IMR-90 (cell line): ENCODE measurements at regions not wholly inside any gene's neighbourhood (a gene's known extent, or its start where the extent isn't known, plus 50 kb on each side); places are given as distances from the start of the nearest gene placed in this dataset.

ENCODE experiments used
- ATAC-seq: fragments of 200-7000 bp; cut with Tn5 transposase; 2 replicates; pipeline ENCODE4 v1.9.1; 2020; ENCODE audit warnings: low read depth, mild to moderate bottlenecking, moderate library complexity
- BruUV-seq: library from RNA; stranded (reverse); fragments of 400-500 nt; replicated peaks from 2 replicates; lab custom pipeline; 2021; lab: Mats Ljungman, UMichigan
- CTCF ChIA-PET: fragments of 300-600 bp; formaldehyde crosslinking; extraction: SDS; loops from one replicate; lab custom pipeline; 2021; ENCODE audit warnings: antibody characterized with exemption; lab: Yijun Ruan, JAX
- POLR2A ChIA-PET: fragments of 300-600 bp; sonication (Branson Sonifier 250); formaldehyde crosslinking; loops from one replicate; lab custom pipeline; 2022; ENCODE audit warnings: antibody characterized with exemption; ENCODE audit not compliant: unreplicated experiment; lab: Charles Lee
- DNase-seq: peaks from one replicate; pipeline ENCODE4 v3.0.0; 2013
- H2AFZ ChIP-seq: replicated peaks from 2 replicates; pipeline ENCODE3; 2013; ENCODE audit warnings: low read length, mild to moderate bottlenecking; ENCODE audit not compliant: poor library complexity
- H2AK5ac ChIP-seq: 2 replicates; pipeline ENCODE4 v1.6.1; 2013; ENCODE audit warnings: low read depth, low read length, inconsistent platforms
- H2AK9ac ChIP-seq: replicated peaks from 2 replicates; pipeline ENCODE3; 2013; ENCODE audit warnings: mild to moderate bottlenecking, low read depth, low read length, moderate library complexity; ENCODE audit not compliant: poor library complexity
- H2BK120ac ChIP-seq: 2 replicates; pipeline ENCODE4 v1.6.1; 2013; ENCODE audit warnings: low read depth, low read length, inconsistent platforms
- H2BK15ac ChIP-seq: 3 replicates; pipeline ENCODE4 v1.6.1; 2013; ENCODE audit warnings: low read depth, low read length, inconsistent platforms
- H2BK20ac ChIP-seq: 2 replicates; pipeline ENCODE4 v1.6.1; 2013; ENCODE audit warnings: low read depth, mild to moderate bottlenecking, inconsistent platforms, low read length, moderate library complexity
- H2BK5ac ChIP-seq: 2 replicates; pipeline ENCODE4 v1.6.1; 2013; ENCODE audit warnings: mild to moderate bottlenecking, low read depth, low read length, inconsistent platforms; ENCODE audit not compliant: poor library complexity, severe bottlenecking
- H3K14ac ChIP-seq: replicated peaks from 2 replicates; pipeline ENCODE4 v1.6.1; 2013; ENCODE audit warnings: low read depth, low read length, inconsistent platforms
- H3K18ac ChIP-seq: 2 replicates; pipeline ENCODE4 v1.6.1; 2013; ENCODE audit warnings: low read depth, low read length, control low read depth
- H3K23ac ChIP-seq: 2 replicates; pipeline ENCODE4 v1.6.1; 2013; ENCODE audit warnings: low read depth, low read length, inconsistent platforms
- H3K27ac ChIP-seq: 2 replicates; pipeline ENCODE4 v1.5.1; 2013; ENCODE audit warnings: mild to moderate bottlenecking, control low read depth, low read length; ENCODE audit not compliant: insufficient read depth
- H3K27me3 ChIP-seq: 2 replicates; pipeline ENCODE4 v1.6.1; 2013; ENCODE audit warnings: low read length; ENCODE audit not compliant: control insufficient read depth, insufficient read depth
- H3K36me3 ChIP-seq: 2 replicates; pipeline ENCODE4 v1.6.1; 2013; ENCODE audit warnings: low read length, mixed read lengths; ENCODE audit not compliant: control insufficient read depth, insufficient read depth
- H3K4ac ChIP-seq: 2 replicates; pipeline ENCODE4 v1.6.1; 2013; ENCODE audit warnings: low read depth, low read length, inconsistent platforms
- H3K4me1 ChIP-seq: 2 replicates; pipeline ENCODE4 v1.6.1; 2013; ENCODE audit warnings: low read length, mixed read lengths; ENCODE audit not compliant: control insufficient read depth, insufficient read depth
- H3K4me2 ChIP-seq: 2 replicates; pipeline ENCODE4 v1.6.1; 2013; ENCODE audit warnings: low read depth, mild to moderate bottlenecking, control low read depth, low read length, moderate library complexity
- H3K4me3 ChIP-seq: 2 replicates; pipeline ENCODE4 v1.5.1; 2013; ENCODE audit warnings: low read depth, mild to moderate bottlenecking, control low read depth, low read length, moderate library complexity; ENCODE audit not compliant: insufficient read depth
- H3K56ac ChIP-seq: 2 replicates; pipeline ENCODE4 v1.6.1; 2013; ENCODE audit warnings: low read length, inconsistent platforms; ENCODE audit not compliant: insufficient read depth; ENCODE audit errors: extremely low read depth
- H3K79me1 ChIP-seq, 2 experiments: 2 replicates each; pipeline ENCODE4 v1.6.1; 2013; ENCODE audit warnings: low read length in 2 of 2, inconsistent platforms in 1 of 2, low read depth in 1 of 2
- H3K9ac ChIP-seq: 2 replicates; pipeline ENCODE4 v1.6.1; 2013; ENCODE audit warnings: low read depth, low read length, control low read depth
- H3K9me1 ChIP-seq: 2 replicates; pipeline ENCODE4 v1.6.1; 2013; ENCODE audit warnings: low read length, inconsistent platforms; ENCODE audit not compliant: insufficient read depth
- H3K9me3 ChIP-seq: 2 replicates; pipeline ENCODE4 v1.6.1; 2013; ENCODE audit warnings: low read length; ENCODE audit not compliant: control insufficient read depth, insufficient read depth
- H4K20me1 ChIP-seq: 2 replicates; pipeline ENCODE4 v1.6.1; 2013; ENCODE audit warnings: low read length, inconsistent platforms; ENCODE audit not compliant: insufficient read depth
- H4K5ac ChIP-seq: 2 replicates; pipeline ENCODE4 v1.6.1; 2013; ENCODE audit warnings: mild to moderate bottlenecking, low read depth, low read length, control low read depth
- H4K8ac ChIP-seq, 2 experiments: 2 replicates each; pipeline ENCODE4 v1.6.1; 2013; ENCODE audit warnings: low read depth in 2 of 2, low read length in 2 of 2, control low read depth in 1 of 2, inconsistent platforms in 1 of 2
- H4K91ac ChIP-seq: 2 replicates; pipeline ENCODE4 v1.6.1; 2013; ENCODE audit warnings: low read depth, low read length, inconsistent platforms; ENCODE audit not compliant: insufficient read depth
- BHLHE40 ChIP-seq: fragments of 150-350 bp; IDR thresholded peaks from 2 replicates; pipeline ENCODE4 v1.6.1; 2016; ENCODE audit warnings: mild to moderate bottlenecking, low read depth, low read length
- CEBPB ChIP-seq: IDR thresholded peaks from 2 replicates; pipeline ENCODE4 v1.6.1; 2012; ENCODE audit warnings: low read depth, low read length, improper control_type of control experiment
- CTCF ChIP-seq: conservative IDR thresholded peaks from 2 replicates; pipeline ENCODE4 v1.5.1; 2012; ENCODE audit warnings: mild to moderate bottlenecking, low read depth, low read length, improper control_type of control experiment
- FOS ChIP-seq: fragments of 150-350 bp; IDR thresholded peaks from 2 replicates; pipeline ENCODE4 v1.6.1; 2016; ENCODE audit warnings: low read depth, low read length
- MAFK ChIP-seq: IDR thresholded peaks from 2 replicates; pipeline ENCODE4 v1.6.1; 2012; ENCODE audit warnings: low read depth, low read length, improper control_type of control experiment
- NFE2L2 ChIP-seq: fragments of 150-350 bp; IDR thresholded peaks from 2 replicates; pipeline ENCODE4 v1.6.1; 2016; ENCODE audit warnings: low read depth, mild to moderate bottlenecking, low read length
- POLR2A ChIP-seq: IDR thresholded peaks from 2 replicates; pipeline ENCODE4 v1.6.1; 2012; ENCODE audit warnings: mild to moderate bottlenecking, low read depth, low read length
- RCOR1 ChIP-seq: IDR thresholded peaks from 2 replicates; pipeline ENCODE4 v1.6.1; 2012; ENCODE audit warnings: mild to moderate bottlenecking, low read length, improper control_type of control experiment; ENCODE audit not compliant: insufficient replicate concordance
- RFX5 ChIP-seq: IDR thresholded peaks from 2 replicates; pipeline ENCODE4 v1.8.0; 2012; ENCODE audit warnings: low read depth, mild to moderate bottlenecking, low read length, moderate library complexity
- SMC3 ChIP-seq: fragments of 150-350 bp; IDR thresholded peaks from 2 replicates; pipeline ENCODE4 v1.6.1; 2016; ENCODE audit warnings: low read depth, mild to moderate bottlenecking, antibody characterized with exemption, low read length, moderate library complexity
- USF2 ChIP-seq: fragments of 150-350 bp; IDR thresholded peaks from 2 replicates; pipeline ENCODE4 v1.6.1; 2017; ENCODE audit warnings: mild to moderate bottlenecking, antibody characterized with exemption, low read length, low read depth
- dilution Hi-C: fragments of 300-500 bp; cut with HindIII; formaldehyde crosslinking; loops from one replicate; pipeline ENCODE4 v1.14.3; 2018; ENCODE audit warnings: low sequenced_read_pairs; ENCODE audit not compliant: unreplicated experiment
- in situ Hi-C: fragments of 300-500 bp; cut with MboI; formaldehyde crosslinking; loops from 3 replicates; pipeline ENCODE4 v1.14.3; 2019; ENCODE audit warnings: low sequenced_read_pairs, inconsistent platforms, mixed read lengths
- intact Hi-C: fragments of 100-400 bp; cut with micrococcal nuclease; formaldehyde crosslinking; loops from 2 replicates; pipeline ENCODE4 v1.10.0; 2022

- in situ Hi-C loops (no loop called here), dilution Hi-C loops (no loop called here), intact Hi-C loops (no loop called here)
- Histone ChIP-seq H3K14ac (no peak overlapping the region), H2BK15ac (no peak overlapping the region), H3K79me1 (no peaks in the 10 kb centered on the region), H2BK120ac (no peak overlapping the region), H3K56ac (no peak overlapping the region), H2BK5ac (no peak overlapping the region), H3K4me3 (no peak overlapping the region), H3K18ac (no peak overlapping the region), H3K9ac (no peak overlapping the region), H3K9me1 (no peaks in the 10 kb centered on the region), H4K20me1 (no peaks in the 10 kb centered on the region), H3K27me3 (no peaks in the 10 kb centered on the region), H3K23ac (no peak overlapping the region), H2AFZ (no peak overlapping the region), H3K9me3 (peaks cover 17% of the 10 kb centered on the region), H2AK5ac (no peak overlapping the region), H3K36me3 (no peaks in the 10 kb centered on the region), H3K4me1 (no peaks in the 10 kb centered on the region), H3K27ac (no peak overlapping the region), H3K4me2 (no peak overlapping the region), H4K91ac (no peak overlapping the region), H4K5ac (no peak overlapping the region), H4K8ac (no peak overlapping the region), H2AK9ac (no peak overlapping the region), H2BK20ac (no peak overlapping the region), H3K4ac (no peak overlapping the region)
- no peak for TF ChIP-seq POLR2A
- TF ChIP-seq BHLHE40 = no peak
- no peak for TF ChIP-seq CTCF
- no peak for TF ChIP-seq RCOR1
- no peak for TF ChIP-seq SMC3
- no peak for TF ChIP-seq MAFK
- no peak for TF ChIP-seq RFX5
- TF ChIP-seq USF2 = no peak
- no peak for TF ChIP-seq NFE2L2
- no peak for TF ChIP-seq CEBPB
- TF ChIP-seq FOS = no peak
- no TSS peak for BruUV-seq
- no peak for DNase-seq
- ChIA-PET POLR2A (no interaction called here), CTCF (no interaction called here)
- no peak for ATAC-seq
Observed at GRCh38 chr3:6750782-6751181, 110.1 kb upstream of the GRM7 start.
